ENCODE measurements at regions not wholly inside any gene's neighbourhood (a gene's known extent, or its start where the extent isn't known, plus 50 kb on each side); places are given as distances from the start of the nearest gene placed in this dataset.
"Not testable (repeated sequence)": the region's sequence is repeated elsewhere in the genome, so short reads cannot be mapped to it uniquely, and the experiment has no call there.

DNA sequence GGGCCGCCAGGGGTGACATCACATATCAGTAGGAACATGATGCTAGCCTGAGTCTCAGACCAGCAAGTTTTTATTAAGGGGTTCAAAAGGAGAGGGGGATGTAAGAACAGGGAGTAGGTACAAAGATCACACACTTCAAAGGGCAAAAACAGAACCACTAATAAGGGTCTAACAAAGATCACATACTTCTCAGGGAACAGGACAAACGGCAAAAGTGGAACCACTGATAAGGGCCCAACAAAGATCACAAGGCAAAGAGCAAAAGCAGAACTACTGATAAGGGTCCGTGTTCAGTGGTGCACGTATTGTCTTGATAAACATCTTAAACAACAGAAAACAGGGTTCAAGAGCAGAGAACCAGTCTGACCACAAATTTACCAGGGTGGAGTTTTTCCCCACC, 107.0 kb downstream of the CCNG2 start:
- not testable (repeated sequence) for TF ChIP-seq CTCF (IDR thresholded peaks at IDR 0.05; ENCODE audit: insufficient read depth, low read length); POLR2AphosphoS5 (IDR thresholded peaks at IDR 0.05; ENCODE audit: low read depth); GABPA (IDR thresholded peaks at IDR 0.05; ENCODE audit: low read depth)
